Astrocyte (in vitro differentiated cells and primary cell): ENCODE measurements at regions not wholly inside any gene's neighbourhood (a gene's known extent, or its start where the extent isn't known, plus 50 kb on each side); places are given as distances from the start of the nearest gene placed in this dataset.

Experiments
- DNase-seq: peaks from one replicate; pipeline ENCODE4 v3.0.0-alpha.2; 2010; ENCODE audit warnings: low read depth
- FAIRE-seq: peaks from 2 replicates; lab custom pipeline; 2011; peaks lifted over from hg19 to GRCh38; lab: Jason Lieb, UNC
- H2AFZ ChIP-seq: 2 replicates; pipeline ENCODE4 v1.6.0; 2012; ENCODE audit warnings: low read depth, low read length, inconsistent platforms
- H3K27ac ChIP-seq: 2 replicates; pipeline ENCODE4 v1.5.1; 2011; ENCODE audit warnings: low read depth, low read length, inconsistent platforms
- H3K27me3 ChIP-seq: 2 replicates; pipeline ENCODE4 v1.6.0; 2011; ENCODE audit warnings: low read length, inconsistent platforms; ENCODE audit not compliant: insufficient read depth
- H3K36me3 ChIP-seq: 2 replicates; pipeline ENCODE4 v1.5.1; 2011; ENCODE audit warnings: low read length, inconsistent platforms; ENCODE audit not compliant: insufficient read depth
- H3K4me1 ChIP-seq: 2 replicates; pipeline ENCODE4 v1.5.1; 2011; ENCODE audit warnings: low read length, inconsistent platforms; ENCODE audit not compliant: insufficient read depth
- H3K4me2 ChIP-seq: 2 replicates; pipeline ENCODE4 v1.6.0; 2012; ENCODE audit warnings: low read length, inconsistent platforms
- H3K4me3 ChIP-seq: 2 replicates; pipeline ENCODE4 v1.5.1; 2011; ENCODE audit warnings: low read depth, mild to moderate bottlenecking, low read length, inconsistent platforms; ENCODE audit not compliant: insufficient read depth
- H3K79me2 ChIP-seq: 2 replicates; pipeline ENCODE4 v1.6.0; 2012; ENCODE audit warnings: mild to moderate bottlenecking, low read length, inconsistent platforms; ENCODE audit not compliant: insufficient read depth
- H3K9ac ChIP-seq: 2 replicates; pipeline ENCODE4 v1.6.0; 2012; ENCODE audit warnings: mild to moderate bottlenecking, low read length, inconsistent platforms
- H3K9me3 ChIP-seq: 2 replicates; pipeline ENCODE4 v1.5.1; 2012; ENCODE audit warnings: low read depth, mild to moderate bottlenecking, low read length, inconsistent platforms; ENCODE audit not compliant: insufficient read depth
- H4K20me1 ChIP-seq: 2 replicates; pipeline ENCODE4 v1.6.0; 2012; ENCODE audit warnings: low read length, inconsistent platforms; ENCODE audit not compliant: insufficient read depth
- H3K27ac Mint-ChIP-seq: one replicate; pipeline ENCODE4 v1.8.0; 2021; ENCODE audit warnings: mild to moderate bottlenecking, mixed read lengths; ENCODE audit not compliant: unreplicated experiment
- H3K27me3 Mint-ChIP-seq: one replicate; pipeline ENCODE4 v1.8.0; 2021; ENCODE audit warnings: low read depth, mixed read lengths; ENCODE audit not compliant: unreplicated experiment
- H3K36me3 Mint-ChIP-seq: one replicate; pipeline ENCODE4 v1.8.0; 2021; ENCODE audit warnings: low read depth, mixed read lengths; ENCODE audit not compliant: unreplicated experiment
- H3K4me1 Mint-ChIP-seq: one replicate; pipeline ENCODE4 v1.8.0; 2021; ENCODE audit warnings: low read depth, mixed read lengths; ENCODE audit not compliant: unreplicated experiment
- H3K4me3 Mint-ChIP-seq: one replicate; pipeline ENCODE4 v1.8.0; 2021; ENCODE audit warnings: mild to moderate bottlenecking, moderate library complexity, mixed read lengths; ENCODE audit not compliant: unreplicated experiment
- H3K9me3 Mint-ChIP-seq: one replicate; pipeline ENCODE4 v1.8.0; 2021; ENCODE audit warnings: mild to moderate bottlenecking, mixed read lengths; ENCODE audit not compliant: unreplicated experiment
- CTCF ChIP-seq: IDR thresholded peaks from 2 replicates; pipeline ENCODE4 v1.5.1; 2011; ENCODE audit warnings: low read depth, mild to moderate bottlenecking, inconsistent platforms, low read length, moderate library complexity; ENCODE audit not compliant: insufficient read depth
- EZH2 ChIP-seq: IDR thresholded peaks from 2 replicates; pipeline ENCODE4 v1.6.1; 2012; ENCODE audit warnings: mild to moderate bottlenecking, low read length, inconsistent platforms; ENCODE audit not compliant: insufficient read depth

- Mint-ChIP-seq H3K27ac (peak overlapping the region; percentile 78), H3K9me3 (peaks cover 2% of the 10 kb centered on the region), H3K27me3 (no peaks in the 10 kb centered on the region), H3K4me3 (peak overlapping the region; percentile 41), H3K4me1 (peaks cover 31% of the 10 kb centered on the region), H3K36me3 (no peaks in the 10 kb centered on the region)
- no peaks in the 10 kb centered on the region for H4K20me1 ChIP-seq
- no peak overlapping the region for H3K4me2 ChIP-seq
- no peak overlapping the region for H3K4me3 ChIP-seq
- no peaks in the 10 kb centered on the region for H3K9me3 ChIP-seq
- DNase-seq (no peak), FAIRE-seq (no peak)
- H3K27ac ChIP-seq: no peak overlapping the region
- no peaks in the 10 kb centered on the region for H3K36me3 ChIP-seq
- H3K79me2 ChIP-seq: no peaks in the 10 kb centered on the region
- no peak overlapping the region for H3K9ac ChIP-seq
- H2AFZ ChIP-seq: no peak overlapping the region
- no peaks in the 10 kb centered on the region for H3K27me3 ChIP-seq
- no peaks in the 10 kb centered on the region for H3K4me1 ChIP-seq
- TF ChIP-seq EZH2 (no peak), CTCF (no peak)
Observed at GRCh38 chr12:28936221-28936620, 212.9 kb upstream of the FAR2 start.

- Histone ChIP-seq H3K4me1 (no peaks in the 10 kb centered on the region), H4K20me1 (no peaks in the 10 kb centered on the region), H3K36me3 (no peaks in the 10 kb centered on the region), H3K4me3 (no peak overlapping the region), H3K4me2 (no peak overlapping the region), H3K27ac (no peak overlapping the region), H3K27me3 (no peaks in the 10 kb centered on the region), H3K79me2 (no peaks in the 10 kb centered on the region), H3K9me3 (no peaks in the 10 kb centered on the region), H2AFZ (no peak overlapping the region), H3K9ac (no peak overlapping the region)
- FAIRE-seq: no peak
- TF ChIP-seq CTCF (no peak), EZH2 (no peak)
- Mint-ChIP-seq H3K27me3 (no peaks in the 10 kb centered on the region), H3K4me3 (no peak overlapping the region), H3K4me1 (peaks cover 34% of the 10 kb centered on the region), H3K27ac (peak overlapping the region; percentile 97), H3K9me3 (peaks cover 2% of the 10 kb centered on the region), H3K36me3 (no peaks in the 10 kb centered on the region)
- DNase-seq: no peak
Observed at GRCh38 chr12:28936711-28937110, 212.4 kb upstream of the FAR2 start.

GRCh38 chr12:28937196-28937595 is 211.9 kb upstream of the FAR2 start:
- Histone ChIP-seq H3K9ac (no peak overlapping the region), H3K4me3 (no peak overlapping the region), H4K20me1 (no peaks in the 10 kb centered on the region), H3K27me3 (no peaks in the 10 kb centered on the region), H3K36me3 (no peaks in the 10 kb centered on the region), H3K4me2 (no peak overlapping the region), H3K9me3 (no peaks in the 10 kb centered on the region), H2AFZ (no peak overlapping the region), H3K4me1 (no peaks in the 10 kb centered on the region), H3K79me2 (no peaks in the 10 kb centered on the region), H3K27ac (no peak overlapping the region)
- Mint-ChIP-seq H3K4me3 (no peak overlapping the region), H3K9me3 (peaks cover 2% of the 10 kb centered on the region), H3K4me1 (peaks cover 34% of the 10 kb centered on the region), H3K36me3 (no peaks in the 10 kb centered on the region), H3K27ac (peak overlapping the region; percentile 97), H3K27me3 (no peaks in the 10 kb centered on the region)
- DNase-seq (peak; percentile 90), FAIRE-seq (no peak)
- TF ChIP-seq EZH2 (no peak), CTCF (no peak)
